Mesendoderm (in vitro differentiated cells): ENCODE measurements at regions not wholly inside any gene's neighbourhood (a gene's known extent, or its start where the extent isn't known, plus 50 kb on each side); places are given as distances from the start of the nearest gene placed in this dataset.

Source experiments
- DNase-seq: peaks from one replicate; pipeline ENCODE4 v3.0.0; 2013
- H2AK5ac ChIP-seq: 2 replicates; pipeline ENCODE4 v1.6.1; 2013; ENCODE audit warnings: low read length, inconsistent platforms
- H2BK120ac ChIP-seq: 2 replicates; pipeline ENCODE4 v1.6.1; 2013; ENCODE audit warnings: low read depth, mild to moderate bottlenecking, low read length, moderate library complexity, mixed read lengths
- H2BK15ac ChIP-seq: replicated peaks from 2 replicates; pipeline ENCODE4 v1.6.1; 2013; ENCODE audit warnings: low read depth, mild to moderate bottlenecking, moderate library complexity
- H2BK5ac ChIP-seq: 2 replicates; pipeline ENCODE4 v1.6.1; 2013; ENCODE audit warnings: low read length, inconsistent platforms
- H3K18ac ChIP-seq: 2 replicates; pipeline ENCODE4 v1.6.1; 2013; ENCODE audit warnings: mild to moderate bottlenecking, low read length, mixed read lengths
- H3K23ac ChIP-seq: one replicate; pipeline ENCODE4 v1.6.1; 2013; ENCODE audit warnings: low read length
- H3K27ac ChIP-seq: 2 replicates; pipeline ENCODE4 v1.5.1; 2013; ENCODE audit warnings: low read depth, mild to moderate bottlenecking, inconsistent platforms, low read length, moderate library complexity
- H3K27me3 ChIP-seq: 2 replicates; pipeline ENCODE4 v1.6.1; 2013; ENCODE audit warnings: low read length, control low read depth, mild to moderate bottlenecking, inconsistent platforms; ENCODE audit not compliant: insufficient read depth, poor library complexity
- H3K36me3 ChIP-seq: 2 replicates; pipeline ENCODE4 v1.6.1; 2013; ENCODE audit warnings: low read length, inconsistent platforms; ENCODE audit not compliant: control insufficient read depth, insufficient read depth
- H3K4ac ChIP-seq: one replicate; pipeline ENCODE4 v1.6.1; 2013; ENCODE audit warnings: low read depth, mild to moderate bottlenecking, low read length, moderate library complexity
- H3K4me1 ChIP-seq: 2 replicates; pipeline ENCODE4 v1.6.1; 2013; ENCODE audit warnings: low read depth, low read length, inconsistent platforms; ENCODE audit not compliant: control insufficient read depth
- H3K4me2 ChIP-seq: 2 replicates; pipeline ENCODE4 v1.6.1; 2013; ENCODE audit warnings: low read length
- H3K4me3 ChIP-seq: 2 replicates; pipeline ENCODE4 v1.5.1; 2013; ENCODE audit warnings: mild to moderate bottlenecking, low read length
- H3K56ac ChIP-seq: one replicate; pipeline ENCODE4 v1.6.1; 2013; ENCODE audit warnings: low read length
- H3K79me1 ChIP-seq: 2 replicates; pipeline ENCODE4 v1.6.1; 2013; ENCODE audit warnings: low read length, inconsistent platforms
- H3K79me2 ChIP-seq: 2 replicates; pipeline ENCODE4 v1.6.1; 2013; ENCODE audit warnings: mild to moderate bottlenecking, low read length; ENCODE audit not compliant: control insufficient read depth, insufficient read depth
- H3K9ac ChIP-seq: 2 replicates; pipeline ENCODE4 v1.6.1; 2013; ENCODE audit warnings: low read length, inconsistent platforms
- H4K5ac ChIP-seq: one replicate; pipeline ENCODE4 v1.6.1; 2013; ENCODE audit warnings: low read length
- H4K8ac ChIP-seq: one replicate; pipeline ENCODE4 v1.6.1; 2013; ENCODE audit warnings: low read depth, mild to moderate bottlenecking, control low read depth, low read length, moderate library complexity
- WGBS: extraction: QIAGEN DNeasy Blood & Tissue Kit; methylation state at CpG from one replicate; pipeline ENCODE4 v1.1.7; 2013; ENCODE audit warnings: low lambda C conversion rate, missing lambda C conversion rate; ENCODE audit not compliant: insufficient coverage; ENCODE audit errors: extremely low coverage; 5-methylcytosine and 5-hydroxymethylcytosine counted together

DNA sequence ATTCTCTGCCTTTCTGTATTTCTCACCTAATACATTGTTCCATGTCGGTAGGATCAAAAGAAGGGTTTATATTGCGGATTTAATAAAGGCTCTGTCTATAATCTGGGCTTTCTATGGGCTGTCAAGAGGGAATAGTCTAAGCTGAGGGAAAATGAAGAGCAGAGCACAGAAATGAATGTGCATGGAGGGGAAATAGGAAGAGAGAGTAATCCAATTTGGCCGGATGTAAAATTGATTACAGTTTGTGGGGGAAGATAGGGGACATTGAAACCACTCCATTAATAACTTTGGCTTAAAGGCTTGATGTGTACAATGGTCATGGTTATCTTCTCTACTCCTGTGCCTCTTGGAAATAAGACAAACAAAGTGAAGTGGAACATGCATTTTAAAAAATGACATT lies 334.2 kb upstream of the CDH8 start:
- no peak for DNase-seq
- no peak overlapping the region for H2AK5ac ChIP-seq
- no peak overlapping the region for H3K23ac ChIP-seq
- H3K79me1 ChIP-seq: no peaks in the 10 kb centered on the region
- H3K56ac ChIP-seq: no peak overlapping the region
- H3K4me1 ChIP-seq: no peaks in the 10 kb centered on the region
- no peak overlapping the region for H4K5ac ChIP-seq
- no peak overlapping the region for H2BK5ac ChIP-seq
- H3K36me3 ChIP-seq: no peaks in the 10 kb centered on the region
- no peak overlapping the region for H3K9ac ChIP-seq
- no peak overlapping the region for H2BK15ac ChIP-seq
- H2BK120ac ChIP-seq: no peak overlapping the region
- H3K27me3 ChIP-seq: no peaks in the 10 kb centered on the region
- no peak overlapping the region for H3K18ac ChIP-seq
- no peak overlapping the region for H3K4ac ChIP-seq
- H3K4me2 ChIP-seq: no peak overlapping the region
- H3K27ac ChIP-seq: no peak overlapping the region
- H3K79me2 ChIP-seq: no peaks in the 10 kb centered on the region
- no CpG with 5 or more reads among the region's 3 CpGs for WGBS
- H3K4me3 ChIP-seq: no peak overlapping the region
- H4K8ac ChIP-seq: no peak overlapping the region

DNA sequence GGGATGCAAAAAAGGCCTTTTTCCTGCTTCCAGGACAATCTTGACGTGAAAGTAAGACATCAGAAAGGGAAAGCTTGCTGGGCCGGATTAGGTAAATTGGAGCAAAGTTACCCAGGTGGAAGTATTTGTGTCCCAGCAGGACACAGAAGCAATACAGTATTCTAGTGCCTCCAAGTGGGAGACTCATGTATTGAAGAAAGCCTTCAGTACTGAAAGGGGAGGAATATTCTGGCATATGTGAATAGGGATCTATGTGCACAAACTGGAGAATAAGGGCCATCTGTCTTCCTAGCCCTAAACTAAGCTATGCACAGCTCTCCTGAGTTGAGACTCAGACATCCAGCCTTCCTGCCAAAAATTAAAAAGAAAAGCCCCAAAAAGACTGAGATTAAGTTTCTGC lies 327.3 kb upstream of the CDH8 start:
- H3K9ac ChIP-seq: no peak overlapping the region
- H3K4me2 ChIP-seq: no peak overlapping the region
- H3K18ac ChIP-seq: no peak overlapping the region
- no peaks in the 10 kb centered on the region for H3K36me3 ChIP-seq
- no peaks in the 10 kb centered on the region for H3K4me1 ChIP-seq
- H3K79me1 ChIP-seq: no peaks in the 10 kb centered on the region
- H3K56ac ChIP-seq: no peak overlapping the region
- H3K79me2 ChIP-seq: no peaks in the 10 kb centered on the region
- H3K23ac ChIP-seq: no peak overlapping the region
- no peak overlapping the region for H4K5ac ChIP-seq
- no peak overlapping the region for H2BK15ac ChIP-seq
- WGBS: no CpG with 5 or more reads among the region's 2 CpGs
- peak; percentile 78 for DNase-seq
- H2AK5ac ChIP-seq: no peak overlapping the region
- H3K4ac ChIP-seq: no peak overlapping the region
- no peaks in the 10 kb centered on the region for H3K27me3 ChIP-seq
- H3K27ac ChIP-seq: no peak overlapping the region
- no peak overlapping the region for H4K8ac ChIP-seq
- no peak overlapping the region for H2BK120ac ChIP-seq
- H3K4me3 ChIP-seq: no peak overlapping the region
- no peak overlapping the region for H2BK5ac ChIP-seq

DNA sequence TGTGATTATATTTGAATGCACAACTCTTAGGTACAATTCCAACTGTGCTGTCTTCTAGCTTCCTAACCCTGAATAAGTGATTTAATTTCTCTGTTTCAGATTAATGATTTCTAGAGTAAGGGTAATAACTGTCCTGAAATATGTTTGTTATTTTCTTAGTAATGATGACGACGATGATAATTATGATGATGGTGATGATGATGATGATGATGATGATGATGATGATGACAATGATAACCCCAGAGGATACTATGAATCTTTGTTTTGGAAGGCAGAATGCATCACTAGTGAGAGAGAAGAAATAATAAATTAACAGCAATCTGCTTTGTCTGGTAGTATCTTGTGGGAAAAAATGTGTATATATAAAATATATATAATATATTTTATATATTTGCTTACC lies 317.1 kb upstream of the CDH8 start:
- H3K23ac ChIP-seq: no peak overlapping the region
- no peaks in the 10 kb centered on the region for H3K79me2 ChIP-seq
- H2BK120ac ChIP-seq: no peak overlapping the region
- H3K36me3 ChIP-seq: no peaks in the 10 kb centered on the region
- no peaks in the 10 kb centered on the region for H3K4me1 ChIP-seq
- no peak overlapping the region for H4K5ac ChIP-seq
- WGBS: 100% methylated on average over 2 of the region's 2 CpGs
- H3K4me3 ChIP-seq: no peak overlapping the region
- H3K27ac ChIP-seq: no peak overlapping the region
- no peak for DNase-seq
- H2AK5ac ChIP-seq: no peak overlapping the region
- H3K4me2 ChIP-seq: no peak overlapping the region
- no peak overlapping the region for H2BK5ac ChIP-seq
- no peak overlapping the region for H2BK15ac ChIP-seq
- no peak overlapping the region for H3K18ac ChIP-seq
- H4K8ac ChIP-seq: no peak overlapping the region
- H3K9ac ChIP-seq: no peak overlapping the region
- H3K4ac ChIP-seq: no peak overlapping the region
- H3K27me3 ChIP-seq: no peaks in the 10 kb centered on the region
- H3K56ac ChIP-seq: no peak overlapping the region
- no peaks in the 10 kb centered on the region for H3K79me1 ChIP-seq

DNA sequence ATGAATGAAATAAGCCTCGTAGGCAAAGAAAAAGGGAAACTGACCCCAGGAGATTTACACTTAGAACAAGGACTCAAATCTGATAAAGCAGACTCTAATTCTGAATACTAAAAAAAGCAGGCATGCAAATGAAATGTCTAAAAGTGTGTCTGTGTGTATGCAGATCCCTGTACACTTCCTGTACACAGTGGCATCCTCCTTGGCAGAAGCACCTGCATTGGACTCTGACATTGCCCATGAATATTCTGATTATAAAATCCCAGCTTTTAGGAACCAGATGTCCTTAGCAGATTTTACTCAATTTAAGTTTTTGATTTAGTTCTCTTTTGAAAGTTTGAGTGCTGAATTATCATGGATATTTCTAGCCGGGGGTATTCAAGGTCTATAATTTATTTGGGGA lies 306.0 kb upstream of the CDH8 start:
- Histone ChIP-seq H3K56ac (no peak overlapping the region), H3K79me1 (no peaks in the 10 kb centered on the region), H2BK5ac (no peak overlapping the region), H3K4me3 (no peak overlapping the region), H4K5ac (no peak overlapping the region), H3K4me2 (no peak overlapping the region), H3K9ac (no peak overlapping the region), H3K4me1 (no peaks in the 10 kb centered on the region), H2BK120ac (no peak overlapping the region), H2BK15ac (no peak overlapping the region), H2AK5ac (no peak overlapping the region), H3K27me3 (no peaks in the 10 kb centered on the region), H3K4ac (no peak overlapping the region), H3K36me3 (no peaks in the 10 kb centered on the region), H3K23ac (no peak overlapping the region), H4K8ac (no peak overlapping the region), H3K18ac (no peak overlapping the region), H3K27ac (no peak overlapping the region), H3K79me2 (no peaks in the 10 kb centered on the region)
- no peak for DNase-seq
- WGBS: no CpG with 5 or more reads among the region's 2 CpGs

DNA sequence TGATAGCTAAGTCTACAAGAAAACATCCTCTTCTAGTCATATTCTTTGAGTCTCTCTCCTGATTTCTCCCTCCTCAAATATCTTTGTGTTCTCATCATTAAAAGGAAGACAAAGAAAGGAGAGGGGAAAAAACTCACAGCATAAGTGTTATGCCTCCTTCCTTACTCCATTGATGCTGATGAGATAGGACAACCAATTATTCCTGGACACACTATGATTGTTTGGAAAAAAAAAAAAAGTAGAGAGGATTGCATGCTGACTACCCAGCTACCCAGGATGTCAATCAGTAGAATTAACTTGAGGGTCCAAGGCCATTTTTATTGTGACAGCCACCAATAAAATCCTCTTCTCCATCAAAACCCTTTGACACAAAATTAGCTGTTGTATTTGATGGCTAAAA lies 299.1 kb upstream of the CDH8 start:
- Histone ChIP-seq H3K27ac (no peak overlapping the region), H3K79me1 (no peaks in the 10 kb centered on the region), H4K8ac (no peak overlapping the region), H2BK5ac (no peak overlapping the region), H2AK5ac (no peak overlapping the region), H3K4me1 (no peaks in the 10 kb centered on the region), H3K27me3 (no peaks in the 10 kb centered on the region), H3K18ac (no peak overlapping the region), H4K5ac (no peak overlapping the region), H3K9ac (no peak overlapping the region), H3K36me3 (no peaks in the 10 kb centered on the region), H3K56ac (no peak overlapping the region), H2BK15ac (no peak overlapping the region), H3K4ac (no peak overlapping the region), H3K79me2 (no peaks in the 10 kb centered on the region), H3K4me3 (no peak overlapping the region), H3K4me2 (no peak overlapping the region), H2BK120ac (no peak overlapping the region), H3K23ac (no peak overlapping the region)
- DNase-seq: no peak

DNA sequence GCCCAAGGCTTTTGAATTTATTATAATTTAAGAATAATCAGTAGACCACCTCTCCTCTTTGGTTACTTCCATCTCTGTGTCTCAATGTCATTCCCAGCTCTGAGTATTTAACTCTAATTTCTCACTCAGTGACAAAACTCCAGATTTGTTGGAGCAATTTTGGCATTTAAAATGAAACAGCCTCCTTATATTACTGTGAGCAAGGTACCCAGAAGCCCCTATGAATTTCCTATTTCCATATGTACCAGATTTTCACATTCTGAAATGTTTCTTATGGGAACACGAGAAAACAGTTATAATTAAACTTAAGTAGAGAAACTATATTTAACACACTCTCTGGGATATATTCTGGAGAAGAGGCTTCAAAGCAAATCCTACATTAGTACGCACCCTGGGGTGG lies 285.4 kb upstream of the CDH8 start:
- DNase-seq: no peak
- Histone ChIP-seq H2BK5ac (no peak overlapping the region), H3K36me3 (no peaks in the 10 kb centered on the region), H3K4me1 (no peaks in the 10 kb centered on the region), H3K27me3 (no peaks in the 10 kb centered on the region), H3K4me3 (no peak overlapping the region), H4K8ac (no peak overlapping the region), H3K79me2 (no peaks in the 10 kb centered on the region), H3K79me1 (no peaks in the 10 kb centered on the region), H4K5ac (no peak overlapping the region), H3K23ac (no peak overlapping the region), H3K4me2 (no peak overlapping the region), H2BK120ac (no peak overlapping the region), H3K27ac (no peak overlapping the region), H2AK5ac (no peak overlapping the region), H3K18ac (no peak overlapping the region), H3K56ac (no peak overlapping the region), H3K4ac (no peak overlapping the region), H3K9ac (no peak overlapping the region), H2BK15ac (no peak overlapping the region)
- WGBS: no CpG with 5 or more reads among the region's 2 CpGs
